K562 (cell line): ENCODE measurements at regions not wholly inside any gene's neighbourhood (a gene's known extent, or its start where the extent isn't known, plus 50 kb on each side); places are given as distances from the start of the nearest gene placed in this dataset.

Experiments
- ATAC-seq: fragments of 200-7000 bp; cut with Tn5 transposase; 3 replicates; pipeline ENCODE4 v1.9.1; 2020; ENCODE audit warnings: moderate library complexity
- BruUV-seq: library from RNA; stranded (reverse); fragments of 400-500 nt; replicated peaks from 2 replicates; lab custom pipeline; 2021; lab: Mats Ljungman, UMichigan
- CTCF ChIA-PET: fragments of 300-600 bp; formaldehyde crosslinking; extraction: SDS; loops from one replicate; lab custom pipeline; 2021; ENCODE audit warnings: low intra/inter-chr PET ratio; lab: Yijun Ruan, JAX
- POLR2A ChIA-PET: fragments of 300-600, 350-650 bp; sonication (Branson Sonifier 250); formaldehyde crosslinking; extraction: SDS; loops from one replicate; lab custom pipeline; 2021; ENCODE audit warnings: antibody characterized with exemption, inconsistent platforms; lab: Yijun Ruan, JAX
- DNase-seq, 4 experiments: peaks; one replicate each; pipeline versions ENCODE4 v3.0.0 to v3.0.0-alpha.2; 2011 to 2018; ENCODE audit warnings: low spot score in 3 of 4, mixed read lengths in 3 of 4; ENCODE audit errors: extremely low read depth in 1 of 4
- FAIRE-seq: peaks from 2 replicates; lab custom pipeline; 2011; peaks lifted over from hg19 to GRCh38; lab: Jason Lieb, UNC
- H2AFZ ChIP-seq: 2 replicates; pipeline ENCODE4 v1.6.0; 2011; ENCODE audit warnings: low read depth, low read length, control low read depth, inconsistent platforms
- H3K27ac ChIP-seq: fragments of 200-600 bp; 3 replicates; pipeline ENCODE4 v1.8.0; 2011; ENCODE audit warnings: low read depth, mild to moderate bottlenecking, control low read depth, inconsistent platforms, low read length, moderate library complexity, mixed read lengths; ENCODE audit errors: extremely low read depth
- H3K27me3 ChIP-seq, 2 experiments: fragments of 300-600 bp in 1 of 2; 2 replicates in 1 of 2; 3 replicates in 1 of 2; pipeline versions ENCODE4 v1.6.0 to v1.8.0; 2011; ENCODE audit warnings: inconsistent platforms in 2 of 2, low read length in 2 of 2, mild to moderate bottlenecking in 1 of 2, mixed read lengths in 1 of 2, moderate library complexity in 1 of 2; ENCODE audit not compliant: control insufficient read depth in 2 of 2, insufficient read depth in 2 of 2
- H3K36me3 ChIP-seq: fragments of 300-600 bp; 3 replicates; pipeline ENCODE4 v1.8.0; 2011; ENCODE audit warnings: mild to moderate bottlenecking, low read length, inconsistent platforms; ENCODE audit not compliant: control insufficient read depth, insufficient read depth
- H3K4me1 ChIP-seq, 2 experiments: fragments of 200-600 bp in 1 of 2; replicated peaks in 1 of 2; 2 replicates in 1 of 2; 3 replicates in 1 of 2; pipeline versions ENCODE4 v1.5.1 to v1.8.0; 2011; ENCODE audit warnings: inconsistent platforms in 2 of 2, low read length in 2 of 2, mild to moderate bottlenecking in 1 of 2, mixed read lengths in 1 of 2, moderate library complexity in 1 of 2; ENCODE audit not compliant: control insufficient read depth in 2 of 2, insufficient read depth in 2 of 2
- H3K4me2 ChIP-seq: 2 replicates; pipeline ENCODE4 v1.6.1; 2011; ENCODE audit warnings: low read length, control low read depth, inconsistent platforms, mixed read lengths; ENCODE audit not compliant: insufficient read depth
- H3K4me3 ChIP-seq: fragments of 200-600 bp; sonication (generic), shearing (Covaris generic); 2 replicates; pipeline ENCODE4 v1.5.1; 2016; ENCODE audit warnings: control low read depth, inconsistent platforms
- H3K79me2 ChIP-seq: fragments of 200-600 bp; 3 replicates; pipeline ENCODE4 v1.8.0; 2011; ENCODE audit warnings: low read length, inconsistent platforms; ENCODE audit not compliant: control insufficient read depth, insufficient read depth
- H3K9ac ChIP-seq, 2 experiments: 2 replicates each; pipeline versions ENCODE4 v1.6.0 to v1.6.1; 2011; ENCODE audit warnings: low read depth in 2 of 2, low read length in 2 of 2, control low read depth in 1 of 2, inconsistent platforms in 1 of 2, mild to moderate bottlenecking in 1 of 2, mixed read lengths in 1 of 2; ENCODE audit not compliant: insufficient read depth in 1 of 2
- H3K9me1 ChIP-seq: one replicate; pipeline ENCODE4 v1.6.0; 2011; ENCODE audit warnings: inconsistent platforms, mild to moderate bottlenecking, low read length, moderate library complexity; ENCODE audit not compliant: control insufficient read depth, insufficient read depth
- H3K9me3 ChIP-seq: replicated peaks from 2 replicates; pipeline ENCODE4 v1.5.1; 2011; ENCODE audit warnings: low read depth, low read length, inconsistent platforms; ENCODE audit not compliant: control insufficient read depth, insufficient read depth
- H4K20me1 ChIP-seq: replicated peaks from 2 replicates; pipeline ENCODE4 v1.6.1; 2011; ENCODE audit warnings: low read length, inconsistent platforms, mixed read lengths; ENCODE audit not compliant: control insufficient read depth, insufficient read depth
- ARID1B ChIP-seq: fragments of 450-650 bp; IDR thresholded peaks from 2 replicates; pipeline ENCODE4 v1.6.1; 2016; ENCODE audit warnings: antibody characterized with exemption, mild to moderate bottlenecking, inconsistent platforms
- ASH1L ChIP-seq: fragments of 450-650 bp; IDR thresholded peaks from 2 replicates; pipeline ENCODE4 v1.6.1; 2018; ENCODE audit warnings: borderline replicate concordance, mild to moderate bottlenecking, low read depth; ENCODE audit not compliant: partially characterized antibody
- CBFA2T3 ChIP-seq: fragments of 450-650 bp; IDR thresholded peaks from 2 replicates; pipeline ENCODE4 v1.6.1; 2017
- CXXC5 ChIP-seq: fragments of 250-450 bp; sonication (Bioruptor Pico); IDR thresholded peaks from 2 replicates; pipeline ENCODE4 v1.8.0; 2022; ENCODE audit warnings: inconsistent platforms, mild to moderate bottlenecking, moderate library complexity
- EP400 ChIP-seq: fragments of 450-650 bp; IDR thresholded peaks from 2 replicates; pipeline ENCODE4 v1.6.1; 2017; ENCODE audit warnings: antibody characterized with exemption, mild to moderate bottlenecking, moderate library complexity
- SMAD2 ChIP-seq: fragments of 150-350 bp; IDR thresholded peaks from 2 replicates; pipeline ENCODE4 v1.6.1; 2014; ENCODE audit warnings: low read depth, mild to moderate bottlenecking, low read length
- TEAD4 ChIP-seq, 2 experiments: sonication (generic) in 1 of 2; formaldehyde crosslinking in 1 of 2; IDR thresholded peaks; 2 replicates each; pipeline versions ENCODE4 v1.6.1 to v1.8.0; 2012 to 2022; ENCODE audit warnings: borderline replicate concordance in 1 of 2, inconsistent platforms in 1 of 2, low read length in 1 of 2, mild to moderate bottlenecking in 1 of 2, missing genetic modification reagents in 1 of 2
- ZNF354B ChIP-seq: fragments of 250-450 bp; sonication (Bioruptor Pico); IDR thresholded peaks from 2 replicates; pipeline ENCODE4 v1.4.0; 2020
- ZNF717 ChIP-seq: fragments of 250-450 bp; sonication (Bioruptor Pico); IDR thresholded peaks from 2 replicates; pipeline ENCODE4 v1.5.0; 2021
- WGBS: fragments of 100-300 bp; shearing (Covaris generic); methylation state at CpG from one replicate; pipeline ENCODE4 v1.1.6; 2016; ENCODE audit warnings: low coverage, mixed read lengths; ENCODE audit not compliant: insufficient coverage; ENCODE audit errors: missing lambda C conversion rate; 5-methylcytosine and 5-hydroxymethylcytosine counted together
- in situ Hi-C: fragments of 300-500 bp; cut with MboI; formaldehyde crosslinking; loops from 4 replicates; pipeline ENCODE4 v1.15.0; 2018; ENCODE audit warnings: inconsistent platforms, mixed read lengths
- intact Hi-C: fragments of 100-400 bp; cut with micrococcal nuclease; formaldehyde crosslinking; loops from 2 replicates; pipeline ENCODE4 v1.14.2; 2022
- TF ChIP-seq, protein P1 (sequence below): fragments of 450-650 bp; formaldehyde crosslinking; IDR thresholded peaks from 2 replicates; pipeline ENCODE4 v1.4.0; 2020; ENCODE audit warnings: mild to moderate bottlenecking, moderate library complexity

DNA sequence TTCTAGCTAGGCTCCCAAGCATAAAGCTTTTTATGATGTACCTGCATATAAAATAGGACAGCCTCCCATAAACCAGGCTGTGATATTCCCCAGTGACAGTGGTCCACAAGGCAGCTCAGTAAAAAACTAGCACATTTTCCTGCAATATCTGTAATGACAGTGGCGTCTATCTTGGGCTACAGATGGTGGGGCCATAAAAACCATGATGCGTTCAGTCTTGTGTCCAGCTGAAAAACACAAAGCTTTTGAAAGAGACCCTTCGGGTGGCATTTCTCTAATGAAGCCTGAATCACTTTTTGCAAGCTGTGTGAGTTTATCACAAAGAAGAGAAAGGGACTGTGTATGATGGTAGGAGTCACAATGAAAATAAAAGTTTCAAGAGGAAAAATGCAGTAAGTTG lies 183.5 kb downstream of the DSC3 start:
- peak; percentile 38; the same call in 2 of the 3 replicates for ATAC-seq
- peak in 1 of 4 experiments; percentile 41 for DNase-seq
- H3K9ac ChIP-seq = no peak overlapping the region
- H3K36me3 ChIP-seq = no peaks in the 10 kb centered on the region
- no peak for FAIRE-seq
- no peaks in the 10 kb centered on the region for H3K9me3 ChIP-seq
- BruUV-seq = no TSS peak
- 4% methylated on average over 3 of the region's 3 CpGs for WGBS
- TF ChIP-seq ZNF717 = no peak
- no peak for TF ChIP-seq ASH1L
- TF ChIP-seq SMAD2 = no peak
- 0 out of 2 replicates have a peak, but pooled peaks have one; percentile 1 for TF ChIP-seq EP400
- 0 out of 2 replicates have a peak, but pooled peaks have one; percentile 12 for TF ChIP-seq TEAD4 (IDR thresholded peaks at IDR 0.05; ENCODE audit: low read length)
- no peak for TF ChIP-seq TEAD4 (CRISPR knock-in tag; IDR thresholded peaks at IDR 0.05; ENCODE audit: borderline replicate concordance)
- no peak for TF ChIP-seq CXXC5 (CRISPR knock-in tag)
- TF ChIP-seq, protein P1, sequence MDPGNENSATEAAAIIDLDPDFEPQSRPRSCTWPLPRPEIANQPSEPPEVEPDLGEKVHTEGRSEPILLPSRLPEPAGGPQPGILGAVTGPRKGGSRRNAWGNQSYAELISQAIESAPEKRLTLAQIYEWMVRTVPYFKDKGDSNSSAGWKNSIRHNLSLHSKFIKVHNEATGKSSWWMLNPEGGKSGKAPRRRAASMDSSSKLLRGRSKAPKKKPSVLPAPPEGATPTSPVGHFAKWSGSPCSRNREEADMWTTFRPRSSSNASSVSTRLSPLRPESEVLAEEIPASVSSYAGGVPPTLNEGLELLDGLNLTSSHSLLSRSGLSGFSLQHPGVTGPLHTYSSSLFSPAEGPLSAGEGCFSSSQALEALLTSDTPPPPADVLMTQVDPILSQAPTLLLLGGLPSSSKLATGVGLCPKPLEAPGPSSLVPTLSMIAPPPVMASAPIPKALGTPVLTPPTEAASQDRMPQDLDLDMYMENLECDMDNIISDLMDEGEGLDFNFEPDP (CRISPR knock-in tag) = no peak
- no peak for TF ChIP-seq ZNF354B
- TF ChIP-seq ARID1B = peak; percentile 24; the same call in 1 of the 2 replicates
- TF ChIP-seq CBFA2T3 = 0 out of 2 replicates have a peak, but pooled peaks have one; percentile 24
- H3K4me2 ChIP-seq = no peak overlapping the region
- no peaks in the 10 kb centered on the region for H4K20me1 ChIP-seq
- peaks cover 0 to 4% of the 10 kb centered on the region in 2 experiments; a peak in 1 of 5 replicates for H3K4me1 ChIP-seq
- ChIA-PET CTCF (no interaction called here), POLR2A (interaction anchor here (1.1 to 1.3 kb wide), 2 partner anchors 9 to 11 kb away, joined by 3 to 6 read pairs; no protein-coding TSS in a partner anchor)
- no peaks in the 10 kb centered on the region for H3K9me1 ChIP-seq
- intact Hi-C loops (loop anchor here (10.0 kb wide), 1 partner anchor 184 kb away; no protein-coding TSS in a partner anchor), in situ Hi-C loops (no loop called here)
- H3K27ac ChIP-seq = no peak overlapping the region
- H3K79me2 ChIP-seq = no peaks in the 10 kb centered on the region
- H3K27me3 ChIP-seq = no peaks in the 10 kb centered on the region
- H3K4me3 ChIP-seq = no peak overlapping the region
- no peak overlapping the region for H2AFZ ChIP-seq
